Sigmoid colon (tissue), 6 donors: ENCODE measurements at regions not wholly inside any gene's neighbourhood (a gene's known extent, or its start where the extent isn't known, plus 50 kb on each side); places are given as distances from the start of the nearest gene placed in this dataset.
"Not testable (repeated sequence)": the region's sequence is repeated elsewhere in the genome, so short reads cannot be mapped to it uniquely, and the experiment has no call there.

Source experiments
- DNase-seq: peaks from one replicate; pipeline ENCODE4 v3.0.0-alpha.2; 2019
- H3K27ac ChIP-seq, 4 donors: fragments of 200-600 bp; sonication (generic); one replicate each; pipeline ENCODE4 v1.5.1; 2016 to 2019; ENCODE audit warnings: mild to moderate bottlenecking in 1 of 4
- H3K27me3 ChIP-seq, 3 donors: fragments of 200-600 bp; sonication (generic); one replicate each; pipeline ENCODE4 v1.5.1; 2019; ENCODE audit warnings: mild to moderate bottlenecking in 1 of 3
- H3K36me3 ChIP-seq, 4 donors: fragments of 200-600 bp; sonication (generic); one replicate each; pipeline ENCODE4 v1.5.1; 2016 to 2019
- H3K4me1 ChIP-seq, 4 donors: fragments of 200-600 bp; sonication (generic); one replicate each; pipeline ENCODE4 v1.5.1; 2017 to 2019
- H3K4me3 ChIP-seq, 4 donors: fragments of 200-600 bp; sonication (generic); one replicate each; pipeline ENCODE4 v1.5.1; 2017 to 2019; ENCODE audit warnings: mild to moderate bottlenecking in 2 of 4, moderate library complexity in 1 of 4
- H3K9me3 ChIP-seq, 4 donors: fragments of 200-600 bp in 3 of 4; sonication (generic) in 3 of 4; one replicate each; pipeline versions ENCODE4 v1.5.1 to v1.6.1; 2013 to 2019
- EP300 ChIP-seq, 4 donors: sonication (generic); formaldehyde crosslinking; IDR thresholded peaks; one replicate each; pipeline ENCODE4 v1.6.1; 2017; ENCODE audit warnings: antibody characterized with exemption in 4 of 4
- POLR2A ChIP-seq, 2 donors: fragments of 450-650 bp; IDR thresholded peaks; one replicate each; pipeline ENCODE4 v1.6.1; 2016; ENCODE audit warnings: antibody characterized with exemption in 2 of 2, mild to moderate bottlenecking in 2 of 2, moderate library complexity in 2 of 2
- POLR2AphosphoS5 ChIP-seq, 4 donors: sonication (generic); formaldehyde crosslinking; IDR thresholded peaks; one replicate each; pipeline ENCODE4 v1.6.1; 2017; ENCODE audit warnings: antibody characterized with exemption in 4 of 4
- WGBS, 2 donors: extraction: QIAGEN DNeasy Blood & Tissue Kit; methylation state at CpG; one replicate each; pipeline ENCODE4 v1.1.7; 2013; 5-methylcytosine and 5-hydroxymethylcytosine counted together
- intact Hi-C: fragments of 100-400 bp; cut with DNase I; formaldehyde crosslinking; loops from one replicate; pipeline ENCODE4 v1.15.1; 2023
- TF ChIP-seq, protein P1 (sequence below), 4 experiments: fragments of 450-650 bp in 3 of 4; fragments of 200-600 bp in 1 of 4; IDR thresholded peaks; one replicate each; pipeline ENCODE4 v1.5.1; 2016 to 2019; ENCODE audit warnings: antibody characterized with exemption in 4 of 4, mild to moderate bottlenecking in 3 of 4, moderate library complexity in 2 of 4
- donor health status: healthy with polysubstance abuse.
- donor health status: healthy.

DNA sequence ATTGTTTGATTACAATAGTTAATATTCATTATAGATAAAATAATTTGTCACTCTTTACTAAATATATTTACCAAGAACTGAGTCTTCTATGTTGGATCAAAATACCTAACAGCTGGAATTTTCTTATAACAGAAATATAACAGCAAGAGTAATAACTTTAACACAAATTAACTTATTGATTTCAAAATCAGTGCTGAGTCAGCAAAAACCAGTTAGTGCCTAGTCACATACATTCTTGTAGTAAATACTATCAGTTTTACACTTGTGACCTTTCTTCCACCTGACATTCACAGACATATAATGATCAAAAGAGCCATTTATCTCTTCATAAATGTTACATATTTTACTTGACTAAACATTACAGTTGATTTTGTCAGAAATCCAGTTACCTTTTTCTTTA lies 1141.4 kb upstream of the ADGRB3 start:
- Histone ChIP-seq H3K27me3 (no peaks in the 10 kb centered on the region), H3K9me3 (no peaks in the 10 kb centered on the region), H3K4me1 (no peaks in the 10 kb centered on the region), H3K4me3 (no peak overlapping the region), H3K36me3 (no peaks in the 10 kb centered on the region), H3K27ac (no peak overlapping the region)
- DNase-seq, result no peak
- TF ChIP-seq, protein P1, sequence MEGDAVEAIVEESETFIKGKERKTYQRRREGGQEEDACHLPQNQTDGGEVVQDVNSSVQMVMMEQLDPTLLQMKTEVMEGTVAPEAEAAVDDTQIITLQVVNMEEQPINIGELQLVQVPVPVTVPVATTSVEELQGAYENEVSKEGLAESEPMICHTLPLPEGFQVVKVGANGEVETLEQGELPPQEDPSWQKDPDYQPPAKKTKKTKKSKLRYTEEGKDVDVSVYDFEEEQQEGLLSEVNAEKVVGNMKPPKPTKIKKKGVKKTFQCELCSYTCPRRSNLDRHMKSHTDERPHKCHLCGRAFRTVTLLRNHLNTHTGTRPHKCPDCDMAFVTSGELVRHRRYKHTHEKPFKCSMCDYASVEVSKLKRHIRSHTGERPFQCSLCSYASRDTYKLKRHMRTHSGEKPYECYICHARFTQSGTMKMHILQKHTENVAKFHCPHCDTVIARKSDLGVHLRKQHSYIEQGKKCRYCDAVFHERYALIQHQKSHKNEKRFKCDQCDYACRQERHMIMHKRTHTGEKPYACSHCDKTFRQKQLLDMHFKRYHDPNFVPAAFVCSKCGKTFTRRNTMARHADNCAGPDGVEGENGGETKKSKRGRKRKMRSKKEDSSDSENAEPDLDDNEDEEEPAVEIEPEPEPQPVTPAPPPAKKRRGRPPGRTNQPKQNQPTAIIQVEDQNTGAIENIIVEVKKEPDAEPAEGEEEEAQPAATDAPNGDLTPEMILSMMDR (IDR thresholded peaks at IDR 0.05), result no peak
- TF ChIP-seq POLR2AphosphoS5 (IDR thresholded peaks at IDR 0.05), result no peak
- TF ChIP-seq POLR2A (IDR thresholded peaks at IDR 0.05), result no peak
- no peak for TF ChIP-seq EP300 (IDR thresholded peaks at IDR 0.05)
- intact Hi-C loops, result no loop called here

DNA sequence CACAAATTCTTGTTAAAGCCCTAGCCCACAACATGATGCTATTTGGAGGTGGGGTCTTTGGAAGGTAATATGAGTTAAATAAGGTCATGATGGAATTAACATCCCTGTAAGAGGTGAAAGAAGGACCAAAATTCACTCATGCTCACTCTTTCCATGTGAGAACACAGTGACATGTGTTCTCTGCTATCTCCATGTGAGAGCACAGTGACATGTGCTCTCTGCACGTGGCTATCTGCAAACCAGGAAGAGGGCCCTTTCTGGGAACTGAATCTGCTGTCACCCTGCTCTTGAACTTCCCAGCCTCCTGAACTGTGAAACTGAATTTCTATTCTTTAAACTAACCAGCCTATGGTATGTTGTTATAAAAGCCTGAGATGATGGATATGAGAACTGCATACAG lies 1159.4 kb upstream of the ADGRB3 start:
- no peak for DNase-seq
- H3K27ac ChIP-seq, result no peak overlapping the region
- 30 to 63% methylated on average over 1 of the region's 1 CpG for WGBS, 2 donors

GRCh38 chr6:67467341-67467740 lies 1167.7 kb upstream of the ADGRB3 start:
- TF ChIP-seq POLR2AphosphoS5 (IDR thresholded peaks at IDR 0.05) (no peak), EP300 (IDR thresholded peaks at IDR 0.05) (no peak), POLR2A (IDR thresholded peaks at IDR 0.05) (no peak)
- TF ChIP-seq, protein P1 (IDR thresholded peaks at IDR 0.05), result no peak
- H3K9me3 ChIP-seq, result peaks cover 0 to 2% (median 0%) of the 10 kb centered on the region in 4 donors
- no peak for DNase-seq
- H3K4me1 ChIP-seq, result no peaks in the 10 kb centered on the region
- no peak overlapping the region for H3K4me3 ChIP-seq
- no peaks in the 10 kb centered on the region for H3K36me3 ChIP-seq
- no peaks in the 10 kb centered on the region for H3K27me3 ChIP-seq
- intact Hi-C loops, result no loop called here
- no peak overlapping the region for H3K27ac ChIP-seq
- WGBS, 2 donors, result 73 to 80% methylated on average over 7 of the region's 7 CpGs

More for the DNA sequence above, 1159.4 kb upstream of the ADGRB3 start:
- TF ChIP-seq, protein P1 (IDR thresholded peaks at IDR 0.05), result no peak
- TF ChIP-seq POLR2A (IDR thresholded peaks at IDR 0.05), result no peak
- no peak for TF ChIP-seq POLR2AphosphoS5 (IDR thresholded peaks at IDR 0.05)
- no peak for TF ChIP-seq EP300 (IDR thresholded peaks at IDR 0.05)
- intact Hi-C loops, result no loop called here
- H3K27me3 ChIP-seq, result no peaks in the 10 kb centered on the region
- no peak overlapping the region for H3K4me3 ChIP-seq
- H3K36me3 ChIP-seq, result no peaks in the 10 kb centered on the region
- H3K4me1 ChIP-seq, result no peaks in the 10 kb centered on the region
- peaks cover 0 to 3% (median 0%) of the 10 kb centered on the region in 4 donors for H3K9me3 ChIP-seq

DNA sequence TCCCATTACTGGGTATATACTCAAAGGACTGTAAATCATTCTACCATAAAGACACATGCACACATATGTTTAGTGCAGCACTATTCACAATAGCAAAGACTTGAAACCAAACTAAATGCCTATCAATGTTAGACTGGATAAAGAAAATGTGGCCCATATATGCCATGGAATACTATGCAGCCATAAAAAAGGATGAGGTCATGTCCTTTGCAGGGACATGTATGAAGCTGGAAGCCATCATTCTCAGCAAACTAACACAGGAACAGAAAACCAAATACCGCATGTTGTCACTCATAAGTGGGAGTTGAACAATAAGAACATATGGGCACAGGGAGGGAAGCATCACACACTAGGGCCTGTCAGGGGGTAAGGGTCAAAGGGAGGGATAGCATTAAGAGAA lies 1172.4 kb upstream of the ADGRB3 start:
- H3K4me3 ChIP-seq, intact Hi-C loops, H3K27ac ChIP-seq, H3K36me3 ChIP-seq, H3K27me3 ChIP-seq, DNase-seq, H3K4me1 ChIP-seq: not testable (repeated sequence)
- peaks cover 0 to 13% (median 9%) of the 10 kb centered on the region in 4 donors for H3K9me3 ChIP-seq
- 94 to 98% methylated on average over 1 of the region's 1 CpG for WGBS, 2 donors

DNA sequence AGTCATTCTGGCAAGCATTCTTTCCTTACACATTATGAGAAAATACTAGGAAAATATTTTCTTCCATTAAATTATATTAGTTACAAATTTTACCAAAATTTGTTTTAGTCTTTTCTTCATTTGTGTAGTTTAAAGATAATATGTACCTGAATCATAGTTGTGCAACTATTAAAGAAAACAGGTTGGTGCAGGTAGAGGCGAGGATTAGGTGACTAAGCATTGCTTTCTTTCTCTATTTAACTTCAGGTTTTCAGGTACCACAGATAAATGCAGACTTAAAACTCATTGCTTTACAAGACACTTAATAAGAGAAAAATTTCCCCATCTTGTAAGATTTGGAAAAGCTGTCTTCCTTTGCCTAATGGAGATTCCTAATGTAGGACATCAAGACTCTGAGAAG lies 1175.5 kb upstream of the ADGRB3 start:
- H3K4me3 ChIP-seq, result no peak overlapping the region
- H3K4me1 ChIP-seq, result no peaks in the 10 kb centered on the region

More for the DNA sequence above, 1175.5 kb upstream of the ADGRB3 start:
- peaks cover 0 to 13% (median 9%) of the 10 kb centered on the region in 4 donors for H3K9me3 ChIP-seq
- TF ChIP-seq POLR2AphosphoS5 (IDR thresholded peaks at IDR 0.05), result no peak
- no peak for TF ChIP-seq EP300 (IDR thresholded peaks at IDR 0.05)
- TF ChIP-seq POLR2A (IDR thresholded peaks at IDR 0.05), result no peak
- TF ChIP-seq, protein P1 (IDR thresholded peaks at IDR 0.05), result no peak
- no peaks in the 10 kb centered on the region for H3K36me3 ChIP-seq
- H3K27me3 ChIP-seq, result no peaks in the 10 kb centered on the region
- intact Hi-C loops, result no loop called here
- WGBS, 2 donors, result 87 to 88% methylated on average over 1 of the region's 1 CpG
- DNase-seq, result no peak
- H3K27ac ChIP-seq, result no peak overlapping the region
